ENCODE measurements at regions not wholly inside any gene's neighbourhood (a gene's known extent, or its start where the extent isn't known, plus 50 kb on each side); places are given as distances from the start of the nearest gene placed in this dataset.

GRCh38 chr22:22074634-22075381 is 92.2 kb upstream of the TOP3B start:
- no peak overlapping the region for H3K27ac Mint-ChIP-seq
- no peaks in the 10 kb centered on the region for H3K36me3 ChIP-seq (ENCODE audit: insufficient read depth, low read length)
- TF ChIP-seq CTCF (IDR thresholded peaks at IDR 0.05) = no peak
- no peak overlapping the region for H3K4me3 ChIP-seq (ENCODE audit: low read length)
- ATAC-seq (ENCODE audit: poor library complexity) = no peak
- H3K27me3 Mint-ChIP-seq = peaks cover 40% of the 10 kb centered on the region
- intact Hi-C loops (cut with DNase I, micrococcal nuclease) = loop anchor here in 1 of 2 experiments (5.0 kb wide), 1 partner anchor 43 kb away; no protein-coding TSS in a partner anchor
- H3K4me3 Mint-ChIP-seq = no peak overlapping the region
- no peak for DNase-seq
- no peaks in the 10 kb centered on the region for H3K36me3 Mint-ChIP-seq (ENCODE audit: low read depth)
- no peaks in the 10 kb centered on the region for H3K9me3 ChIP-seq (ENCODE audit: control insufficient read depth in 1 of 2, insufficient read depth in 1 of 2, low read length in 2 of 2)
- H3K27me3 ChIP-seq (ENCODE audit: control insufficient read depth in 1 of 2, insufficient read depth in 2 of 2, low read length in 2 of 2) = peaks cover 0 to 15% of the 10 kb centered on the region in 2 experiments
- ChIA-PET CTCF (no interaction called here), POLR2A (no interaction called here)
- H3K4me1 ChIP-seq (ENCODE audit: insufficient read depth, low read length) = no peaks in the 10 kb centered on the region
- H3K9me3 Mint-ChIP-seq = no peaks in the 10 kb centered on the region
- no peaks in the 10 kb centered on the region for H3K4me1 Mint-ChIP-seq (ENCODE audit: low read depth)
- H3K27ac ChIP-seq (ENCODE audit: low read depth in 1 of 2, low read length in 2 of 2) = no peak overlapping the region

- no peaks in the 10 kb centered on the region for H3K4me1 Mint-ChIP-seq (ENCODE audit: low read depth)
- H3K4me1 ChIP-seq (ENCODE audit: insufficient read depth, low read length) = no peaks in the 10 kb centered on the region
- no peak for DNase-seq
- ChIA-PET POLR2A (no interaction called here), CTCF (no interaction called here)
- TF ChIP-seq CTCF (IDR thresholded peaks at IDR 0.05) = no peak
- H3K27ac ChIP-seq (ENCODE audit: low read depth in 1 of 2, low read length in 2 of 2) = no peak overlapping the region
- H3K27ac Mint-ChIP-seq = no peak overlapping the region
- H3K4me3 Mint-ChIP-seq = no peak overlapping the region
- ATAC-seq (ENCODE audit: poor library complexity) = no peak
- H3K9me3 Mint-ChIP-seq = no peaks in the 10 kb centered on the region
- no peaks in the 10 kb centered on the region for H3K9me3 ChIP-seq (ENCODE audit: control insufficient read depth in 1 of 2, insufficient read depth in 1 of 2, low read length in 2 of 2)
- H3K36me3 ChIP-seq (ENCODE audit: insufficient read depth, low read length) = no peaks in the 10 kb centered on the region
- H3K27me3 Mint-ChIP-seq = peaks cover 40% of the 10 kb centered on the region
- H3K27me3 ChIP-seq (ENCODE audit: control insufficient read depth in 1 of 2, insufficient read depth in 2 of 2, low read length in 2 of 2) = peaks cover 0 to 12% of the 10 kb centered on the region in 2 experiments
- intact Hi-C loops (cut with DNase I, micrococcal nuclease) = loop anchor here in 1 of 2 experiments (5.0 kb wide), 1 partner anchor 42 kb away; no protein-coding TSS in a partner anchor
- H3K4me3 ChIP-seq (ENCODE audit: low read length) = no peak overlapping the region
- no peaks in the 10 kb centered on the region for H3K36me3 Mint-ChIP-seq (ENCODE audit: low read depth)
Measured at GRCh38 chr22:22073769-22074561, 91.4 kb upstream of the TOP3B start.

GRCh38 chr22:22072169-22072836 is 89.7 kb upstream of the TOP3B start:
- H3K4me1 ChIP-seq (ENCODE audit: insufficient read depth, low read length) = no peaks in the 10 kb centered on the region
- ATAC-seq (ENCODE audit: poor library complexity) (no peak), DNase-seq (no peak)
- H3K9me3 Mint-ChIP-seq = no peaks in the 10 kb centered on the region
- TF ChIP-seq CTCF (IDR thresholded peaks at IDR 0.05) = no peak
- H3K4me3 Mint-ChIP-seq = no peak overlapping the region
- POLR2A ChIA-PET = no interaction called here
- no peaks in the 10 kb centered on the region for H3K9me3 ChIP-seq (ENCODE audit: control insufficient read depth in 1 of 2, insufficient read depth in 1 of 2, low read length in 2 of 2)
- H3K4me3 ChIP-seq (ENCODE audit: low read length) = no peak overlapping the region
- intact Hi-C loops (cut with DNase I, micrococcal nuclease) = loop anchor here in 1 of 2 experiments (5.0 kb wide), 1 partner anchor 40 kb away; no protein-coding TSS in a partner anchor
- H3K36me3 Mint-ChIP-seq (ENCODE audit: low read depth) = no peaks in the 10 kb centered on the region
- peaks cover 27% of the 10 kb centered on the region for H3K27me3 Mint-ChIP-seq
- H3K27ac ChIP-seq (ENCODE audit: low read depth in 1 of 2, low read length in 2 of 2) = no peak overlapping the region
- no peak overlapping the region for H3K27ac Mint-ChIP-seq
- CTCF ChIA-PET = interaction anchor here (0.6 kb wide), 1 partner anchor 274 kb away, joined by 3 read pairs; no protein-coding TSS in a partner anchor
- H3K4me1 Mint-ChIP-seq (ENCODE audit: low read depth) = no peaks in the 10 kb centered on the region
- no peaks in the 10 kb centered on the region for H3K36me3 ChIP-seq (ENCODE audit: insufficient read depth, low read length)
- peaks cover 0 to 8% of the 10 kb centered on the region in 2 experiments for H3K27me3 ChIP-seq (ENCODE audit: control insufficient read depth in 1 of 2, insufficient read depth in 2 of 2, low read length in 2 of 2)

All from CD4-positive, alpha-beta T cell (primary cell).